ENCODE measurements at regions not wholly inside any gene's neighbourhood (a gene's known extent, or its start where the extent isn't known, plus 50 kb on each side); places are given as distances from the start of the nearest gene placed in this dataset.

DNA sequence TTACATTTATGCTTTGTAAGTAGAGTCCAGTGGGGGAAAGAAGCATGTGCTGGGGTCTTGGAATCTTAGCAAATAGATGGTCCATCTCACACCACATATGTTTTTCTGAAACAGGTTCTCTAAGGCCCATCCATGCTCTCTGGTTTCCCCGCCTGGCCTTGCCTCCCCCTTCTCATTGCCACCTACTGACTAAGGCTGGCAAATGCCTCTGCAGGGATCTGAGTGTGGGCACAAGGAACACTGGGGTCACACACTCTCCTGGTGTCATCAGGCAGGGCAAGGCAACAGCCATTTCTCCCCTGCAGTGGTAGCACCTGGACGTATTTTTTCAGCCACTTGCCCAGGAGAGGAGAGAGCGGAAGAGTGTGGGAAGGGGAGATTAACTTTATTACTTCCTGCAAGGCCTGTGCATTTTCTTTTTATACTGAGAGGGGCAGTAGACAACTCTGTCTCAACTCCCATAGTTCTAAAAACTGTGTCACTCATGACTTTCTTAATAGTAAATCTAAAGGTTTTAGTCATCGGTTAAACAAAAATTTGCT, 804.2 kb upstream of the NECTIN3 start:
- no peak overlapping the region for H3K4me3 ChIP-seq (ENCODE audit: low read length)
- TF ChIP-seq, protein P1, sequence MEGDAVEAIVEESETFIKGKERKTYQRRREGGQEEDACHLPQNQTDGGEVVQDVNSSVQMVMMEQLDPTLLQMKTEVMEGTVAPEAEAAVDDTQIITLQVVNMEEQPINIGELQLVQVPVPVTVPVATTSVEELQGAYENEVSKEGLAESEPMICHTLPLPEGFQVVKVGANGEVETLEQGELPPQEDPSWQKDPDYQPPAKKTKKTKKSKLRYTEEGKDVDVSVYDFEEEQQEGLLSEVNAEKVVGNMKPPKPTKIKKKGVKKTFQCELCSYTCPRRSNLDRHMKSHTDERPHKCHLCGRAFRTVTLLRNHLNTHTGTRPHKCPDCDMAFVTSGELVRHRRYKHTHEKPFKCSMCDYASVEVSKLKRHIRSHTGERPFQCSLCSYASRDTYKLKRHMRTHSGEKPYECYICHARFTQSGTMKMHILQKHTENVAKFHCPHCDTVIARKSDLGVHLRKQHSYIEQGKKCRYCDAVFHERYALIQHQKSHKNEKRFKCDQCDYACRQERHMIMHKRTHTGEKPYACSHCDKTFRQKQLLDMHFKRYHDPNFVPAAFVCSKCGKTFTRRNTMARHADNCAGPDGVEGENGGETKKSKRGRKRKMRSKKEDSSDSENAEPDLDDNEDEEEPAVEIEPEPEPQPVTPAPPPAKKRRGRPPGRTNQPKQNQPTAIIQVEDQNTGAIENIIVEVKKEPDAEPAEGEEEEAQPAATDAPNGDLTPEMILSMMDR (conservative IDR thresholded peaks at IDR 0.05; ENCODE audit: low read depth, low read length): no peak
- no peak for DNase-seq (ENCODE audit: low read depth)

DNA sequence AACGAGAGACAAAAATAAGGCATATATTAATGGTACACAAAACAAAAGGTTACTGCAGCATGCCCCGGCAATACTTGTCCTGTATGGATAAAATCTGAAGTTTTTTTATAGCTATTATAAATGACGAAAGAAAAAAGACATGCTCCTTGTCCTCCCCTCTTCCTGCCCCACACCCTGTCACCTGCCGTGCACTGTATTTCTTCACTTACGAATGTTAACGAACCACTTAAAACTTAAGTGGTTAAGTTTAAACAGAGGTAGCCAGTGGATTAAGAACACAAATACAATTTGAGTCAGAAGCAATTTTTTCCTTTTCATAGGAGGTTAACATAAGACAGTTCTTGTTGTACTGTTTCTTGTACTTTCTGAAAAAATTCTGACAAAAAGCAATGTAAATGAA, 799.1 kb upstream of the NECTIN3 start:
- TF ChIP-seq, protein P1 (conservative IDR thresholded peaks at IDR 0.05; ENCODE audit: low read depth, low read length): no peak
- H3K4me3 ChIP-seq (ENCODE audit: low read length): no peak overlapping the region
- DNase-seq (ENCODE audit: low read depth): no peak

DNA sequence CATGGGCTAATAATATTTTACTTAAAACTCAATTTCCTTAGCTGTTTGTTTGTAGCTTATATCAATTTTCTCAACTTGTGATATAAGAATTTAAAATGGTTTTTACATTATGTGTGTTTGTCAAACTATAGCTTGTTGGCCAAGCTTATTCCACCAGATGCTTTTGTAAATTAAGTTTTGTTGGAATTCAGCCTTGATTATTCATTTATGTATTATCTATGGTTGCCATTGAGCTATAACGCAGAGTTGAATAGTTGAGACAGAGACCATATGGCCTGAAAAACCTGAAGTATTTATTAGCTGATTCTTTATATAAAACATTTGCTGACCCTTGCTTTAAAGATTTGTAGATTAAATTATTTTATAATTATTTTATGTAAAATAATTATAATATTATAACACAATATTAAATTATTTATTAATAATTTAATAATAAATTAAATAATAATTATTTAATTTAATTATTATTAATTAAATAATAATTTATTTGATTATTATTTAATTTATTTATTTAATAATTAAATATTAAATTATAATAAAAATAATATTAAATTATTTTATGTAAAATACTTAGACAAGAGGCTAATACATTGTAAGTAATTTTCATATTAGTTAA, 779.6 kb upstream of the NECTIN3 start:
- H3K4me3 ChIP-seq (ENCODE audit: low read length): no peak overlapping the region
- TF ChIP-seq, protein P1 (conservative IDR thresholded peaks at IDR 0.05; ENCODE audit: low read depth, low read length): no peak
- DNase-seq (ENCODE audit: low read depth): no peak

DNA sequence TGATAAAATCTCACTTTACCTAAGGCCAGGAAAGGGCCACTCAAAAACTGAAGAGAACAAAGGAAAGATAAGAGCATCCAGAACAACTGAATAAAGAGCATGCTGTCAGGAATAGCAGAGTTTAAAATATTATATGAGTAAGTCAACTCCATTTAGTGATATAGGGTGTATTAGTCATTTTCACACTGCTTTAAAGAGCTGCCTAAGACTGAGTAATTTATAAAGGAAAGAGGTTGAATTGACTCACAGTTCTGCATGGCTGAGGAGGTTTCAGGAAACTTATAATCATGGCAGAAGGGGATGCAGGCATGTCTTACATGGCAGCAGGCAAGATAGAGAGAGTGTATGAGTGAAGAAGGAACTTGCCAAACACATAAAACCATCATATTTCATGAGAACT, 778.0 kb upstream of the NECTIN3 start:
- TF ChIP-seq, protein P1 (conservative IDR thresholded peaks at IDR 0.05; ENCODE audit: low read depth, low read length): no peak
- no peak for DNase-seq (ENCODE audit: low read depth)
- no peak overlapping the region for H3K4me3 ChIP-seq (ENCODE audit: low read length)

DNA sequence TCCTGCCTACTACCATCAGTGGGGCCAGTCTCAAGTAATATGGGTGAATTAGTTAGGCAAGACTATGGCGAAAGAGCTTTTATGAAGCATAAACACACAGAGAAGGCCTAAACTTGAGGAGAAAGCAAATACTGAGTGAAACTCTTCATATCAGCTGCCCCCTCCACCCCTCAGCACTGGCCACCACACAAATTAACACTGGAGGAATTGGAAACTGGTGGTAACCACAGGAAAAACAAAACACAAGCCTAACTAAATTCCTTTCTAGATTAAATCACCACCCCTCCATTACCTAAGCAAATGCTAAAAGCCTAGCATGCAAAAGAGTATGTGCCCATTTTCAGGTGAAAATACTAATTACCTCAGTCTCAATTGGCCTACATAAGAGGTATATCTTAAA, 774.7 kb upstream of the NECTIN3 start:
- no peak overlapping the region for H3K4me3 ChIP-seq (ENCODE audit: low read length)
- DNase-seq (ENCODE audit: low read depth): no peak
- TF ChIP-seq, protein P1 (conservative IDR thresholded peaks at IDR 0.05; ENCODE audit: low read depth, low read length): no peak

DNA sequence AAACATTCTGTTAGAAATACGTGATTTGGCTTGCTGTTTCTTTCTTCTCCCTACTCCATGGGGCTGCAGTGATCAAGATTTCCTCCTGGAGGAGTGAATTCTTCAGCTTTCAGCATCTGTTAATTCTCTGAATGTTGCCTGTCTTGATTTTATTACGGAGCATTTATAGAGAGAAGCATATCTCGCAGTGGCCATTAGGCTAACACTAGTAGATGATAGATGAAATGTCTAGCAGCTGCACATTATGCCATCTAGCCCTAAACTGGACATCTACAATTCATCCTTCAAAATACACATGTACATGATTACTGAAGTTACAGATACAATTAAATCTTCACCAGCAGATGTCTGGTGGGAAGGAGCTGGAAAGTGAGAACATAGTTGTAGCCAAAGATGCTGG, 769.8 kb upstream of the NECTIN3 start:
- no peak for DNase-seq (ENCODE audit: low read depth)
- no peak overlapping the region for H3K4me3 ChIP-seq (ENCODE audit: low read length)

More for the DNA sequence above, 769.8 kb upstream of the NECTIN3 start:
- TF ChIP-seq, protein P1 (conservative IDR thresholded peaks at IDR 0.05; ENCODE audit: low read depth, low read length): no peak
